GM13976 (cell line): ENCODE measurements at regions not wholly inside any gene's neighbourhood (a gene's known extent, or its start where the extent isn't known, plus 50 kb on each side); places are given as distances from the start of the nearest gene placed in this dataset.

Experiments used
- DNase-seq: peaks from one replicate; pipeline ENCODE4 v3.0.0; 2012; ENCODE audit warnings: low spot score
- in situ Hi-C: fragments of 300-500 bp; cut with MboI; formaldehyde crosslinking; loops from one replicate; pipeline ENCODE4 v1.12.0; 2022; ENCODE audit warnings: low sequenced_read_pairs, mixed read lengths, inconsistent platforms; ENCODE audit not compliant: unreplicated experiment
- TF ChIP-seq, protein P1 (sequence below): IDR thresholded peaks from 2 replicates; pipeline ENCODE4 v1.5.1; 2012; ENCODE audit warnings: borderline replicate concordance, mild to moderate bottlenecking; ENCODE audit not compliant: insufficient read depth; ENCODE audit errors: extremely low read depth, missing control alignments, control extremely low read depth

DNA sequence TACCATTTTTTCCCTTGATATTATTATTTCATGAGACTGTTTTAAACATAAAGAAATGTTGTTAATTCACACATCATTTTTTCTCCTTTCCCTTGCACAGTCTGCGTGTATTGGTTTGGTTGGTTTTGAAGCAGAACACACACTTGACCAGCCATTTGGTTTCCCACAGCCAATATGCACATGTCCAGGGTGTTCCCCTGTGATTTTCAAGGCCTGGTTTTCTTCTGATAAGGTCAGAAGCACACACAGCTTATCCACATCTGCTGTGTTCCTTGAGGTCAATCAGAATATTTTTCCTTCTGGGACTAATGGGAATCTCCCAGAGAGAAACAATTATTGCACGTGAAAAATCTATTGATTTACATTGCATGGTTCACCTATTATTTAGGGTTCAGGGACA is 103.2 kb upstream of the EFEMP1 start:
- in situ Hi-C loops, result no loop called here
- no peak for DNase-seq
- TF ChIP-seq, protein P1, sequence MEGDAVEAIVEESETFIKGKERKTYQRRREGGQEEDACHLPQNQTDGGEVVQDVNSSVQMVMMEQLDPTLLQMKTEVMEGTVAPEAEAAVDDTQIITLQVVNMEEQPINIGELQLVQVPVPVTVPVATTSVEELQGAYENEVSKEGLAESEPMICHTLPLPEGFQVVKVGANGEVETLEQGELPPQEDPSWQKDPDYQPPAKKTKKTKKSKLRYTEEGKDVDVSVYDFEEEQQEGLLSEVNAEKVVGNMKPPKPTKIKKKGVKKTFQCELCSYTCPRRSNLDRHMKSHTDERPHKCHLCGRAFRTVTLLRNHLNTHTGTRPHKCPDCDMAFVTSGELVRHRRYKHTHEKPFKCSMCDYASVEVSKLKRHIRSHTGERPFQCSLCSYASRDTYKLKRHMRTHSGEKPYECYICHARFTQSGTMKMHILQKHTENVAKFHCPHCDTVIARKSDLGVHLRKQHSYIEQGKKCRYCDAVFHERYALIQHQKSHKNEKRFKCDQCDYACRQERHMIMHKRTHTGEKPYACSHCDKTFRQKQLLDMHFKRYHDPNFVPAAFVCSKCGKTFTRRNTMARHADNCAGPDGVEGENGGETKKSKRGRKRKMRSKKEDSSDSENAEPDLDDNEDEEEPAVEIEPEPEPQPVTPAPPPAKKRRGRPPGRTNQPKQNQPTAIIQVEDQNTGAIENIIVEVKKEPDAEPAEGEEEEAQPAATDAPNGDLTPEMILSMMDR, result no peak

DNA sequence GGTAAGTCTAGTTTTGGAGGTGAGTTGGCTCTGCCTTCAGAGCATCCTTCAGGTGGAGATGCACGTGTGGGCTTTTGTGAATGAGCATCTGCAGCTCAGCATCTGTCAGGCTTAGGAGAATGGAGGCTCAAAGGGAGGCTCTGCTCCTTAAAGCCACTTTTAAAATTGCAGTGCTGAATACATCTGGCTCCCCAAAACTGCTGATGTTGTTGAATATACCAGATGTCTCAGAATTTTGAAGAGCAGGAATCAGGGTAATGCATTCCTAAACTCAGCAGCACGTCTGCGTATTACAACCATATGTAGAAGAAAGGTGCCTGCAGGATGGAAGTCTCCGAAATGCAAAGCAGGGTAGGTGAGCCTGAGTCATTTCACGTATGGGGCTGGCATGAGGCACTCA is 106.5 kb upstream of the EFEMP1 start:
- TF ChIP-seq, protein P1, result no peak
- DNase-seq, result no peak
- in situ Hi-C loops, result no loop called here

DNA sequence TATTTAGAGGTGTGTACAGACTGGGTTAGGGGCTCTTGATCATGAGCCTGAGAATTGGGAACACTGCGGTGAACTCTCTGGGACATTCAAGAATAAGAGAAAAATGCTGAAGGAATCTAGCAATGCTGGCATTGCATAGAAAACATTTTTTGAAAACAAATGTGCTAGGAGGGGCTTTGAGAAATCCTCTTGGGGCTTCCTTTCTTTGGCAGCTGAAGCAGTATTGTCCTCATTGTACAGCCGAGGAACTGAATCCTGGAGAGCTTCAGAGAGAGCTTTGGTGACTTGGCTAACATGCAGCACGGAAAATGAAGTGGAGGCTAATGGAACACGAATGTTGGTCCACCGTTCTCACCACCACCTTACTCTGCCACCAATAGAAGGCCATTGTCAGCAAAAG is 107.3 kb upstream of the EFEMP1 start:
- TF ChIP-seq, protein P1, result no peak
- in situ Hi-C loops, result no loop called here
- DNase-seq, result no peak

DNA sequence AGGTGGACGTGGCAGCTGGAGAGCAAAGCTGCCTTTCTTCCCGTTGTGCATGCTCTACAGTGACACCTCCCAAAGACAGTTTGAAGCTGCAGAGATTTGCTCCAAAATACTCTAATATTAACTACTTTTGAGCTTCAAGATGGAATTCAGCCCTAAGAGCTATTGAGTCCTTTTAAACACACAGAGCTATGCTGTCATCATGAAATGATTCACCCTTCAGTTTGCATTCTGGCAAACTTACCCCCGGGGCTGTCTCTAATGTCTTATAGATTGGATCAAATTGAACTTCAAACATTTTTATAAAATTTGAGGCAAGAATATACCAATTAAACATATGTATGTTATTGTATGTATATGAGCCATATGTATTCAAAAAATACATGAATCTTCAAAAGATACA is 110.7 kb upstream of the EFEMP1 start:
- in situ Hi-C loops, result no loop called here
- TF ChIP-seq, protein P1, result no peak
- no peak for DNase-seq

DNA sequence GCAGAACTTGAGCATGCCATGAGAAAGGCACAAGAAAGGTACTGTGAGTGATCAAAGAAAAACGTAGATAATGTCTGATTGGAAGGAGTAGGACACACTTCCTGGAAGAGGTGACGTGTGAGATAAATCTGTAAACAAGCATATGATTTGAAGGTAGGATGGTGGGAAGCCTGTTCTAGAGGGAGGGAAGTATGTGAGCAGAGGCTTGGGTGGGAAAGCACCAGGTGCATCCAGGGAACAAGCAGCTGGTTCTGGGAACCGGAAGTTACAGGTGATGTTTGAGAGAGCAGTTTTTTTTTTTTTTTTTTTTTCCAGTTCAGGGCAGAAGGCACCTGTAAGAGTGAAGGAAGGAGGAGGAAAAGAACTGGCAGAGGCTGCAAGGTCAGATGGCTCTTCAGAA is 116.6 kb upstream of the EFEMP1 start:
- no peak for DNase-seq
- in situ Hi-C loops, result no loop called here
- TF ChIP-seq, protein P1, result no peak

DNA sequence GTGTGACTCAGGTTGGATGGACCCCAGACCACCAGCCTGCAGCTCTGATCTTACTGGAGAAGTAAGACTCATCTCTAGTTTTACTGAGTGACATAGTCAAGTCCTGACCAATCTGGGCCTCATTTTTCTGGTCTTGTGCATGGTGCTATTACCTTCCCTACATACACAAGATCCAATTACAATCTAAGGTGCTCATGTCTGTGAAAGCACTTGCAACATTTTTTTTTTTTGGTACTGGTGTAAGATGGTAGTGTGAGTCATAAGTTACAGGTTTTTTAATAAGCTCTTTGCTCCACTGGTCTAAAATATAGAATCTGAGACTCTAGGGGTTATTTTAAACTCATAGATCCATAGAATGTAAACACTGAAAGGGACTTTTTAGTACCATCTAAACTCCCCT is 117.3 kb upstream of the EFEMP1 start:
- in situ Hi-C loops, result no loop called here
- TF ChIP-seq, protein P1, result no peak
- no peak for DNase-seq

DNA sequence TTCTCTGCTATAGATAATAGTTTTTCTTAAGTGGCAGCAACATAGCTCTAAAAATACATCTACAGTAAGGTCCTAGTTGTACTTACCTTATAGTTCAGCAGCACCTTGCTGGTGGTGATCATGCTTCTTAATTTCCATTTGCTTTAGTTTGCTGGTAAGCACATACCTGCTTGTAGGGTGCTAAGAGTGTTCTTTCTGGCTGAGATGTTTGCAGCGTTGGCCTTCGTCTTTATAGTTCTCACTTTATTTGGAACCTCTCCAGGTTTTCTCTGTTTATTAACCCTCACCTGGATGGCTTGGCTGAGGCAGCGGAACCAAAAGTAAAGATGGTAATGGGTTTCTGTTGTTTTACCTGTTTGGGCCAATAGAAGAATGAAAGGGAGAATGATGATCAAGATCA is 123.6 kb upstream of the EFEMP1 start:
- in situ Hi-C loops, result no loop called here
- DNase-seq, result no peak

More for the DNA sequence above, 123.6 kb upstream of the EFEMP1 start:
- TF ChIP-seq, protein P1, result no peak
